ENCODE measurements at regions not wholly inside any gene's neighbourhood (a gene's known extent, or its start where the extent isn't known, plus 50 kb on each side); places are given as distances from the start of the nearest gene placed in this dataset.
"Not testable (repeated sequence)": the region's sequence is repeated elsewhere in the genome, so short reads cannot be mapped to it uniquely, and the experiment has no call there.

DNA sequence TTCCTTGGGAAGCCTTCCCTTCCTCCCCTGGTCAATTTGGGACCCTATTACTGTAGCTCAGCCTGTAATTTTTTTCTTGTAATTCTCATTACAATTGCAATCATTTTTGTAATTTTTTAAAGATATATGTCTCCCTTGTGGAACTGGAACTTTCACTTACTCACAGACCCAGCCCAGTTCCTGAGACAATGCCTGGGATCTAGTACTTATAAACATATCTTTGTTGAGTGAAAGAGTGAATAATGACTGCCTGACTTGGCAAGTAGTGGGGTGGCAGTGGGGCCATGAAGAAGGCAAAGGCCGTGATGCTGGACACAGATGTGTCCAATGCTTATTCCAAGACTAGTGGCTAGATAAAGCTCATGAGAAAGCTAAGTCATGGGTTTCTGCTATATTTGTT is 294.5 kb upstream of the LRRN1 start:
- ATAC-seq (no peak), DNase-seq (no peak)
- intact Hi-C loops (cut with DNase I), result no loop called here

DNA sequence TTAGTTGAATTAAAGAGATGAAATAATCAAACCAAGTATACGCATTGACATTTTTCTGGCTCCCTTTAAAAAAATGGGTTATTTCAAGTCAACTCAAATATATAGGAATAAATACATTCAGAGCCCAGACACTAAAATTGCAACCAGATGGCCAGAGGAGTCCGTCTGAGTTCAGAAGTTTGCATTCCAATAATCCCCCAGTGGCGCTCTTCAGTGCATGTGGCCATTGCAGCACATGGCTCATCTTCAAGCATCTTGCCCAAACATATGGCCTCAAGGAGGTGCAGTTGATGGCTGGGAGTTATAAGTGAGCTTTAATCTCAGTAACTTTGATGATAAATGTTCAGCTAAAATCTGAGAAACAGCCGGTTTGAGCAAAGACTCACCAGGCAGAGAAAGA is 295.8 kb upstream of the LRRN1 start:
- intact Hi-C loops (cut with DNase I), result no loop called here
- ATAC-seq, result no peak
- DNase-seq, result no peak

DNA sequence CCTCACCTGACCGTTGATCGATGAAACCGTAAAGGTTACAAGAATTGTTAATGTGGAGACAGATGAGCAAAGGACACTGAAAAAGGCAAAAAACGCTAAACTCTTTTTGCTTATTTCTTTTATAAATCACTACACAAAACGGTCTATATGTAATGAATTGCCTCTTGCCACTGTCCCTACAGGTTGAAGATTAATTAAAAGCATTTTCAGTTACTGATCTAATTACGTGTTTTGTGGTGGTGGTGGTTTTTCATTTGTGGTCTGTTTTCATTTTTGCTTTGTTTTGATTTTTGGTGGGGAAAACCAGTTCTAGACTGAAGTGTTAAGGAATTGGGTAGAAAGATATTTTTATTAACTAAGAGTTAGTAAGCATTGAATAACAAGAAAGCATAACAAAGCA is 299.2 kb upstream of the LRRN1 start:
- intact Hi-C loops (cut with DNase I), result no loop called here
- ATAC-seq (no peak), DNase-seq (no peak)

DNA sequence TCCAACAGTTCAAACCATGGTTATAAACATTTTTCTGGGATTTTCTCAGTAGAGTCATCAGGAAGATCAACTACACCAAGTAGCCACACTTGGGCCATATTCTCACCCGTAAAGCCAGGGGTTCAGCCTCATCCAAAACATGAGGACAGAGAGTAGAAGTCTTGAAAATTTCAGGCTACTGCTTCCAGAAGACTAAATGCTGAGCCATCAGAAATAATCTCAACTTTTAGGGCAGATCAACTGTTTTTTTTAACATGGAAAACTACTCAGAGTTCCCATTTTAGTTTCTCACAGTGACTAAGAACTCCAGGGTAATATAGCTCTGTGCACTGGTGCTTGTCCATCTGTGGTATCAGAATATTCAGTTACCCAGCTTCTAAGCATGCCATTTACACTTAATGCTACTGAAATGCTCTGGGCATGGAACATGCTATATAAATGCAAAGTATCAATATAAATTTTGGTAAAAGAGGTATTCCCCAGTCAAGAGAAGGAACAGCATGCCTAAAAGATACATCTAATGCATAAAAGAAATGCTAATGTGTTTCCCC is 300.1 kb upstream of the LRRN1 start:
- intact Hi-C loops (cut with DNase I), result no loop called here
- DNase-seq (no peak), ATAC-seq (no peak)

DNA sequence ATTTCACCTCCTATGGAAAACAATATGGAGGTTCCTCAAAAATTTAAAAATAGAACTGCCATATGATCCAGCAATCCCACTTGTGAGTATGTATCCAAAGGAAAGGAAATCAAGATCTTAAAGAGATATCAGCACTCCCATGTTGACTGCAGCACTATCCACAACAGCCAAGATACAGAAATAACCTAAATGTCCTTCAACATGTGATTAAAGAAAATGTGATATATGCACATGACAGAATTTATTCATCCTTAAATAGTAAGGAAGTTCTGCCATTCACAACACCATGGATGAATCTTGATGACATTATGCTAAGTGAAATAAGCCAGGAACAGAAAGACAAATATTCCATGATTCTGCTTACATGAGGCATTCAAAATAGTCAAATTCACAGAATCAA is 303.6 kb upstream of the LRRN1 start:
- intact Hi-C loops (cut with DNase I), result no loop called here
- no peak for ATAC-seq

DNA sequence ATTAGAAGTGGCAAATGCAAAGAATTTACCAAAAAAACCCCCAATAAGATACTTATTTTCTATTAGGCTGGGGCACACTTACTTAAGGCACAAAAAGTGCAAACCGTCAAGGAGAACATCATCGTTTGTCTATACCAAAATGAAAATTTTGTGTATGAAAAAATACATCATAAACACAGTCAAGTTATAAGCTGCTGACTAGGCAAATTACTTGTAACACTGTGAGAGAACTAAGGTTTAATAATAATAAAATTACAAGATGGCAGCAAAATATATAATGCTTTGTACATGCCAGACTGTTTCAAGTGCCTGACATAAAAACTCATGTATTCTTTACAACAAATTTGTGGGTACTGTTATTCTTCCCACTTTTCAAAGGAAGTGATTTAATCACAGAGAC is 297.2 kb upstream of the CRBN start:
- ATAC-seq (no peak), DNase-seq (no peak)
- intact Hi-C loops (cut with DNase I), result no loop called here

More for the DNA sequence above, 303.6 kb upstream of the LRRN1 start:
- no peak for DNase-seq

DNA sequence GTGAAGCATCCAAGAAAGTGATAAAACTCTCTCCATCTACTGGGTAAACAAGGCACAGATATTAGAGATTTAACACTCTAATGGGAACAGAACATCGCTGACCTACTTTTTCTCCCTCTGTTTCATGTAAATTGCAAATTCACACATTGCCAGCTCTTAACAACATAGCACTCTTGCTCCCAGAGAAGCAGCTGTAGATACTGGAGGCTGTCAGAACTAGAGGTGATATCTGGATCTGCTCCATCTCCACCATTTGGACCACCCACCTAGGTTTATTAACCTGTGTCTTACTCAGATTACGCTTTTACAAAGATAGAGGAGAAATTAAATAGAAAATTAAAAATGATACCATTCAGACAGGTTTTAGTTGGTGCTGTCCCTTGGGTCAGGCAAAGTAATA is 289.1 kb upstream of the CRBN start:
- DNase-seq (no peak), ATAC-seq (no peak)
- intact Hi-C loops (cut with DNase I), result no loop called here

DNA sequence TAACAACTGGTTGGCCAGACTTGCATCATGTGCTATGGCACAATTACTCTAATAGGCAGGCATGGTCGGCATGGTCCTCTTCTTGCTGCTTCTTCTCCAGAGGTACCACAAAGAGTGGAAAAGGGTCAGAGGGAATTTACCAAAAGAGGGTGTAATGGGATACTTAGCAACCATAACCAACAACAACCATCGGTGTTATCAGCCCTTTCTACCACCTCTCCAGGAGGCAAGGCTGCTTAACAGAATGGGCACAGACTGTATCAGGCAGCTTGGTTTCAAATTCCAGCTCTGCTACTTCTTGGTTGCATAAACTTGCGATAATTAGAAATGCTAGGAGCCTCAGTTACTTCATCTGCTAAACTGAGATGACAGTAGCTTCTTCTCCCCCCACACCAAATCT is 284.6 kb upstream of the CRBN start:
- no peak for DNase-seq
- no peak for ATAC-seq
- intact Hi-C loops (cut with DNase I), result no loop called here

DNA sequence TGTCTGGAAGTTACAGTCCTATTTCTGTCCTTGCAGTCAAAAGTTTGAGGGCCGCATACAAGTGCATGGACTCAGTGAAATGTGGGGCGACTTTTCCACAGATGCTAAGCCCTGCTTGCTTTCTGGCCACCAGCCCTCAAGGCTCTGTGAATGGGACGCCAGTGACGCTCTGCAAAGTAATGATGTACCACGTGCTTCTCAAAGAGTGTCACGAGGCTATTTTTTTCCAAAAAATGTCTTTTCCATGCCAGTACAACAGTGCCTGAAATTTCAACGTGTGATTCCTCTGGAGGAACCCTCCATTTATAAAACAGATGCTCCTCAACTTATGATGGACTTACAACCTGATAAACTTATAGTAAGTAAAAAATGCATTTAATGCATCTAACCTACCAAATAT is 281.8 kb upstream of the CRBN start:
- DNase-seq (no peak), ATAC-seq (no peak)
- intact Hi-C loops (cut with DNase I), result no loop called here

DNA sequence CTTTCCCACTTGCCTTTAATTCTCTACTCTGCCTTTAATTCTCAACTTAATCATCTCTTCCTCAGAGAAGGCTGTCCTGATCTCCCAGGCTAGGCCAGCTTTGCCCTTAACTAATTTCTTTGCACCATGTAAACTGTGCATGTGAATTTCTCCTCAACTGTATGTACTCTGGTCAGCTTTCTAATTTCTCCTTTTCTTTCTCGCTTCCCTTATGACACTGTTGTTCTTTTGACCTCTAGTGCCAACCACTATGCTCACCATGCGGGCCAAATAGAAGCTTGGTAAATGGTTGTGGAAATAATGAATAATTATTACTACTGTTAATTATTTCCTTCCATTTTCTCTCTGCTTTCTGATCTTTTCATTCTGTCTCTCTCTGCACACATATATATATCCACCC is 269.0 kb upstream of the CRBN start:
- no peak for DNase-seq
- no peak for ATAC-seq
- intact Hi-C loops (cut with DNase I), result no loop called here

DNA sequence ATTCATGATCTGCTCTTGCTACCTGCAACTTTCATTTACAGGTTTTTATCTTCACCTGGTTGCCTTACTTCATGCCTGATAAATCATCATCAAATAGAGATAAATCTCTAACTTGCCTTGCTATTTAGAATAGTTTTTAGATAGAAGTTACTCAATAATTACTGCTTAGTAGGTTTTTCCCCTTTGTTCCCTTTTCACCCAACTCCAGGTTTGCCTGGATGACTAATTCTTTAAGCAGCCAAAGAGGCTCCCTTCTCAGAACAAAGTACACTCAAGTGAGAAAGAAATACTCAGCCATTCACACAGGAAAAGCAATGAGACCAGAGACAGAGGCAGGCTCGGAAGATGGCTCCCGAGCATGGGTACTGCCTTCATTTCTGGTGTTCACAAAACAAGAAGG is 268.1 kb upstream of the CRBN start:
- no peak for DNase-seq
- intact Hi-C loops (cut with DNase I), result no loop called here
- no peak for ATAC-seq

DNA sequence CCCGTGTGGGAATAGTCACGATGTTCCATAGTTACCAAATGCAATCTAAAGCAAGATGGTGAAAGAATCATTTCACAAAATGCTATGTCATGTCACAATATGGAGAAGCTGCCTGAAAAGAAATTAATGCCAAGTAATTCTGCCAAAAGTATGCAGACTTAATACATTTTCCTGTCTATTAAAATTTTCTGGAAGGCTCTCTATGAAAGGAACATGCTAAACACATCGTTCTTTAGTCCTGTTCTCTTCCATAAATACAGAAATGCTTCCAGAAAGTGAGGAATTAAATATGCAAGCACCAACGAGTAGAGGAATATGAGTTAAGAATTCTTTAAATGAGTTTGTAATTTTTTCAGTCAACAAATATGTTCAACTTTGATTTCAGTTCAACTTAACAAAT is 266.8 kb upstream of the CRBN start:
- DNase-seq (no peak), ATAC-seq (no peak)
- intact Hi-C loops (cut with DNase I), result no loop called here

DNA sequence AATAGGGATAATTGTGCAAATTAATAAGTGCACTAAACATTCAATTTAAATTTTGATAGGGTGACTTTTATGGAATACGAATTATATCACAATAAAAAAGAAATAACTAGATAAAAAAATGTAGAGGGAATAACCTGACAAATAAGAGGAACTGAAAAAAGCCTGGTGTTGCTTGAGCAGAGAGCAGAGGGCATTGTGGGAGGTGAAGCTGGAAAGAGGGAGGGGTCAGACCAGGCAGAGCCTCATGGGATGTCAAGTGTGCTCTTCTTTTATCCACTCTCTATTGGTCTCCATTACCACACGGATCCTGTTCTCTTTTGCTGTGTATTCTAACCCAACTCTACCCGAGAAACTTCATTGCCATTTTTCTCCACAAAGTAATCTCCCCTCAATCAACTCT is 264.0 kb upstream of the CRBN start:
- ATAC-seq, result no peak
- no peak for DNase-seq
- intact Hi-C loops (cut with DNase I), result no loop called here

DNA sequence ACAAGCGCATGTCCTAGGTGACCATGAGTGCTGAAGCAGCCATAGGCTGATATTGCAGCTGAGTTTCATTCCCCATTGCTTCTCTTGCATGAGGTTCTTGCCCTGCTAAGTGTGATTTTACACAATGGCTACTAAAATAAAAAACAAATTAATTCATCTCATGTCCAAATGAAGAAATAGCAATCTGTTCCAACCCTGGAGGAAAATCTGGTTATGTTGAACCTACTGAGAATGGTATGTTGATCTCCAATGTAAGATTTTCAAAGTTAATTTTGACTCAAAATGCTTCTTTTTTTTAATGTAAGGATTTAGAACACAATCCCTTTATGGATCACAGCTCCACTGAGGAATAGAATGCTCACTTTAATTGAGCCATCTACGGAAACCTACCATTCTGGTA is 254.2 kb upstream of the CRBN start:
- ATAC-seq, result no peak
- DNase-seq, result no peak
- intact Hi-C loops (cut with DNase I), result no loop called here

DNA sequence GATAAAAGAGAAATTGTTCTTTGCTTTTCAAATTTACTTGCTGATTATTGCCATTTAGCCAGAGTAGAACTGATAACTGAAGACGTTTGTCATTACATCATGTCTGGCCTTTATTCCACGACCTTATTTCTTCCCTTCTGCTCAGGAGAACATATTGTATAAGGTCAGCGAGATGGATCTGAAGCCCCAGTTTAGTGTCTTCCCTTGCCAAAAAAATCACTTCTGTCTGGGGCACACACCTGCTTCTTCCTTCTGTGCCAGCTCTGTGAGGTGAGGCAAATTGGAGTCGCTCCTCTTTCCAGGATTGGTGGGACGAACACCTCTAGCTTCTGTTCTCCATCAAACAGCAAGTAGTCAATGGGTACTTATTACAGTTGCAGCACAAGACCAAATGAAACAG is 250.3 kb upstream of the CRBN start:
- ATAC-seq, result no peak
- DNase-seq, result no peak
- intact Hi-C loops (cut with DNase I), result no loop called here

DNA sequence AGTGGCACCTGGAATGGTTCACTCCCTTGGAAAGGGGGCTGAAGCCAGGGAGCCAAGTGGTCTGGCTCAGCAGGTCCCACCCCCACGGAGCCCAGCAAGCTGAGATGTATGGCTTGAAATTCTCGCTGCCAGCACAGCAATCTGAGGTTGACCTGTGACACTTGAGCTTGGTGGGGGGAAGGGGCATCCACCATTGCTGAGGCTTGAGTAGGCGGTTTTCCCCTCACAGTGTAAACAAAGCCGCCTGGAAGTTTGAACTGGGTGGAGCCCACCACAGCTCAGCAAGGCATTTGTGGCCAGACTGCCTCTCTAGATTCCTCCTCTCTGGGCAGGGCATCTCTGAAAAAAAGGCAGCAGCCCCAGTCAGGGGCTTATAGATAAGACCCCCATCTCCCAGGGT is 228.2 kb upstream of the CRBN start:
- DNase-seq; ATAC-seq; intact Hi-C loops (cut with DNase I): not testable (repeated sequence)

DNA sequence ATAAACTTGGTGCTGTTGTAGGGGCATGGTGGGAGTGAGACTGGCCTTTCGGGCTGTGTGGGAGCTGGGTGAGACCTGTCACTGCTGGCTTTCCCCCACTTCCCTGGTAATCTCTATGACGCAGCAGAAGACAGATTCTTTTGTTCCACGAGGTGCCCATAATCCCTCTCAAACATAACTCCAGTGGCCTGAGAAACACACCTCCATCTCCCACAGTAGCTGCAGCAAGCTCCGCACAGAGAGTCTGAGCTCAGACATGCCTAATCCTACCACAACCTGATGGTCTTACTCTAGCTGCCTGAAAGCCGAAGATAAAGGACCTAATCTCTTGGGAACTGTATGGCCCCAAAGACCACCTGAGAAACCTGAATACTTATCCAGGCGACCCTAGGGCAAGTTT is 225.6 kb upstream of the CRBN start:
- intact Hi-C loops (cut with DNase I), result no loop called here
- ATAC-seq (no peak), DNase-seq (no peak)

DNA sequence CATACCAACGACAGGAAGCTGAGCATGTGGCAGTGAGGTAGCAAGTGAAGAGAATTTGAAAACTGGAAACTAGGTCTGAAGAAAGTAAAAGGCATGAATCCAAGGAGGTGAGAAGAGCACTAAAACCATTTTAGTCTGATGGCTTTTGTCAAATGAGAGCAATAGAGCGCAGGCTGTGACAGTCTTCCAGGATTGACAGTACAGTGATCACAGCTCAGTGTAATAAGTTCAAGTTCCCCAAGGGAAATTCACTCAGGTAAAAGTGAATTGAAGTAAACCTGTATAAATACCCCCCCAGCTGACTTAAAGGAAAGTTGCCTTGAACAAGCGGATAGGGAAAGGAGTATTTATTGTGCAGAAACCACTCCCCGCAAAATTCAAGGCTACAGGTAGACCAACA is 224.2 kb upstream of the CRBN start:
- ATAC-seq (no peak), DNase-seq (no peak)
- intact Hi-C loops (cut with DNase I), result no loop called here

DNA sequence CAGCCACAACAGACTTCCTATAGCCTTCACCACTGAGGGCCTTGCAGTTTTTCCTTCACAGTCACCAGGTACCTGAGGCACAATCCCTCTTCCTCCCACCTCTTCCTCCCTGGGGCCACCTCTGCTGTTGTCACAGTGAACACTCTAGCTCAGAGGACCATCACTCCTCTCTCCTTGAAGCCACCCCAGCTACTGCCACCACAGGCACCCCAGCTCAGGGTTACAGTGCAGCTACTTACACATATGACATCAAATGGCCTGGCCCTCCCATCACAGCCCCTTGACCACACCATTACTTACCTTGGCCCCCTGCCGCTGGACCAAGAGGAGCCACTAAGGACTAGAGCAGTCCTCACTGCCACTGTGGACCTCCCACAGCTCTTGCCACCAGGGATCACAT is 213.5 kb upstream of the CRBN start:
- intact Hi-C loops (cut with DNase I), result no loop called here
- DNase-seq, result no peak
- ATAC-seq, result no peak

DNA sequence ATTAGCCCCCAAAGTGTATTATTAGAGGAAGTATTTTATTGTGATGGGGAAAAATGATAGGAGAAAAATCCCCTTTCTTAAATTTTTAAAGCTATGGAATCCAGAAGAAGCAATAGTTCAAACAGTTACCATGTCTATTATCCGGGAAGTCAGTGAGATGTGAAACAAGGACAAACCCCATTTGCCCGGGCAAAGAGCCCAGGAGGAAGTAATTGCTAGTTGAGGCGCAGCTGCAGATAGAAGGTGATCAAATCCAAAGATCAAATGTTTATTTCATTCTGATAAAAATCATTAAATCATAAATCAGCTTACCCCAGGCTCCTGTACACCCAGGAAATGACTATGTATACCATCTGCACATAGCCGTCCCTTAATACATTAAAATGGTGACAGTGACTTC is 204.0 kb upstream of the CRBN start:
- DNase-seq (no peak), ATAC-seq (no peak)
- intact Hi-C loops (cut with DNase I), result no loop called here

DNA sequence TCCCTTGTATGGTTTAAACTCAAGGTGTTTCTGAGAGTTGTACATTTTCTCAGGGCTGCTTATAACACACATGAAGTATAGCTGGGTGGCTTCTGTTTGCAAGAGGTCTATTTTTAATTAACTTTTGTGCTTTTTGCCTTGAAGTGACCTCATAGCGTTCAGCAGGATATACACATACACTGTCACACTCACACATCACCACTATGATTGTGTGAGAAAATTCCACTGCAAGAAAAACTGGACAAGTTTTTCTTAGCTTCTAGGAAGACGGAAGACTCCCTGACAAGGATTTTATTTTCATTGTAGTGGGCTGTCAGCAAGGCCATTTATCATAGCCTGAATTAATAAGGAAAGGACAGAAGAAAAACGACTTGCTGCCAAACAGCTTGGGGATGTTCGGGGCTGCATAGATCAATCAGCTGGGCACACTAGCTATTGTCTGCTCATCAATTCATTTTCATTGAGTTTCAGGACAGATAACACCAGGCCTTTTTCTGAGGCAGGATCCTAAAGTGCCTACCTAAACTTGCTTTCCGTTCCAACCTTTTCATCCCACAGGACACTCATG is 192.8 kb upstream of the CRBN start:
- no peak for ATAC-seq
- intact Hi-C loops (cut with DNase I), result no loop called here
- DNase-seq, result no peak

DNA sequence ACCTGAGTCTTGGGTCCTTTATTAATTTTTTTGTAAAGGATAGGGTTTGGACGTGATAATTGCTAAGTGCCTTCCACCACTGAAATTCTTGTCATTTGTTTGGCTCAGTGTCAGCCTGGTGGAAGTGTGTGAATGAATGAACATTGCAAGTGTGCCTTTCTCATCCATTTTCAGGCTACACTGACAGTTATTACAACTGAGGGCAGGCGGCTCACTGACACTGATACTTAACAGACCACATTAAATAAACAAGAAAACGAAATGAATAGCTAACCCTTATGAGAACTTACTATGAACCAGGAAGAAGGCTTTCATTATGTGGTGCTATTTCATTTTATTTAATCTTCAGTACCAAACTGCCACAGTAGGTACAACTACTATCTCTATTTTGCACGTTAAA is 188.8 kb upstream of the CRBN start:
- intact Hi-C loops (cut with DNase I), result no loop called here
- DNase-seq, result no peak
- no peak for ATAC-seq

All from left cardiac atrium (tissue), 4 donors.